GM12864 (cell line): ENCODE measurements at regions not wholly inside any gene's neighbourhood (a gene's known extent, or its start where the extent isn't known, plus 50 kb on each side); places are given as distances from the start of the nearest gene placed in this dataset.

Experiments used
- DNase-seq: peaks from one replicate; pipeline ENCODE4 v3.0.0-alpha.2; 2011; ENCODE audit warnings: low read depth
- H3K4me3 ChIP-seq: 2 replicates; pipeline ENCODE4 v1.5.1; 2011; ENCODE audit warnings: mild to moderate bottlenecking, low read depth, low read length, control low read depth
- TF ChIP-seq, protein P1 (sequence below): IDR thresholded peaks from 2 replicates; pipeline ENCODE4 v1.5.1; 2011; ENCODE audit warnings: low read depth, mild to moderate bottlenecking, moderate library complexity, low read length, control low read depth, inconsistent platforms; ENCODE audit errors: missing control alignments

DNA sequence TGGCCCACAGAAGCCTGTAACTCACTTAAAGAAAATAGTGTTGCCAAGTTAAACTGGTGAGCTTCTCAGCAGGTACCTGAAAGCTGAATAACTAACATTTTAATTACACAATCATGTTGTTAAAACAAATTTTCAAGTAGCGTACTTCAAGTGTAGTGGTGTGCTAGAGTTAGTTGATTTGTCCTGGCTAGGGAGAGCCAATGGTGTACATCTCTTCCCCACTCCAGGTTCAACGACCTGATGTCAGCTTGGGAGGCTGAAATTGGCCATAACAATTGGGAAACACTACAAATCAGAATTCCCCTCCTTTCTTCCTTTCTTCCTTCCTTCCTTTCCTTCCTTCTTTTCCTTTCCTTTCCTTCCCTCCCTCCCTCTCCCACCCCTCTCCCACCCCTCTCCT lies 295.3 kb upstream of the SLC24A2 start:
- no peak overlapping the region for H3K4me3 ChIP-seq
- DNase-seq, result no peak
- TF ChIP-seq, protein P1, sequence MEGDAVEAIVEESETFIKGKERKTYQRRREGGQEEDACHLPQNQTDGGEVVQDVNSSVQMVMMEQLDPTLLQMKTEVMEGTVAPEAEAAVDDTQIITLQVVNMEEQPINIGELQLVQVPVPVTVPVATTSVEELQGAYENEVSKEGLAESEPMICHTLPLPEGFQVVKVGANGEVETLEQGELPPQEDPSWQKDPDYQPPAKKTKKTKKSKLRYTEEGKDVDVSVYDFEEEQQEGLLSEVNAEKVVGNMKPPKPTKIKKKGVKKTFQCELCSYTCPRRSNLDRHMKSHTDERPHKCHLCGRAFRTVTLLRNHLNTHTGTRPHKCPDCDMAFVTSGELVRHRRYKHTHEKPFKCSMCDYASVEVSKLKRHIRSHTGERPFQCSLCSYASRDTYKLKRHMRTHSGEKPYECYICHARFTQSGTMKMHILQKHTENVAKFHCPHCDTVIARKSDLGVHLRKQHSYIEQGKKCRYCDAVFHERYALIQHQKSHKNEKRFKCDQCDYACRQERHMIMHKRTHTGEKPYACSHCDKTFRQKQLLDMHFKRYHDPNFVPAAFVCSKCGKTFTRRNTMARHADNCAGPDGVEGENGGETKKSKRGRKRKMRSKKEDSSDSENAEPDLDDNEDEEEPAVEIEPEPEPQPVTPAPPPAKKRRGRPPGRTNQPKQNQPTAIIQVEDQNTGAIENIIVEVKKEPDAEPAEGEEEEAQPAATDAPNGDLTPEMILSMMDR, result no peak

DNA sequence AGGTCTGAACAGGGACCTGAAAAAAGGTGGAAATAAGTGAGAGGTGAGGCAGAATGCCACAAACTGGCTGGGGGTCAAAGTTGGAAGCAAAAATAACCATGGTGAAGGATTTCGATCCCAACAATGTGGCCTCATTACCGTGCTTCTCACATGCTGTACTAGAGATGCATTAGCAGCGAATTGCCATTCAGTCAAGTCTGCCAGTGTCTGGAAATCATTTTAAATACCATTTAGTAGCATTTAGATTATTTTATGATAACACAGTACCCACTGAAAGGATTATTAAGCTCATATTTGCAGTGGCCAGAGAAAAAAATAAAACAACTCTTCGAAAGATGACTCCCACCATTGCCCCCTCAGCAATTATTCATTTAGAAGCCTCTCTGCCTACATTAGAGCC lies 294.6 kb upstream of the SLC24A2 start:
- H3K4me3 ChIP-seq, result no peak overlapping the region
- TF ChIP-seq, protein P1, result no peak
- no peak for DNase-seq

DNA sequence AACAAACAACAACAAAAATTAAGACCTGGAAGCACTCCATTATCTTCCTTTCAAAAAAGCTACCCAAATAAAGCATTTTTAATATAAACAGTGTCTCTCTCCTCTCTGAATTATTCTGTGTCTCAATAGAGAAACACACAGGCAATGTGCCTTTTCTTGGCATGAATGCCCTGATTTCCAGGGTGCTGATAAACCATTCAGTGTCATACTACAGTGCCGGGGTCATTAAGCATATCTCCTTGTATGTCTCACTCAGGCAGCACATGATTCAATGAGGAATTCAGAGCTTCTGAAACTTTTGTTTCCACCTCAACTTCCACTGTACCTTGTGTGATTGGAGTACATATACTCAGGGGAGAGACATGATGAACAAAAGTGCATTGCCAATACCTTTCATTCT lies 294.0 kb upstream of the SLC24A2 start:
- DNase-seq, result no peak
- no peak overlapping the region for H3K4me3 ChIP-seq
- TF ChIP-seq, protein P1, result no peak

DNA sequence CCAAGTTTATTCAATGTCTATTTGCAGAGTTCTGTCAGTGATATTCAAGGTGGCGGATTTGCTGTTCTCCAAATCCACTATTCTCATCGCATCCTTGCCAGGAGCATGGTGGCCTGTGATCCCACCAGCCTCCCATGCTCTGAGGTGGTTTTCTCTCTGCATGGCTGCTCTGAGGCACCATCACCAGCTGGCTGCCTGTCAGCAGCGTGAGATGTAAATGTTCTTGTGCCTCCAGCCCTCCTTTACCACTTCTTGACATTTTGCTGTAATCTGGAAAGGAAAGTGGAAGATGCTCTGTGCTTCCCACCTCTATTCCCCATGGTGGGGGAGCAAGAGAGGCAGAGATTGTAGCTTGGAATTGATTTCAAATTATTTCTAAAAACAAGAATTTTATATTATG lies 293.6 kb upstream of the SLC24A2 start:
- H3K4me3 ChIP-seq, result no peak overlapping the region
- DNase-seq, result no peak
- TF ChIP-seq, protein P1, result no peak

DNA sequence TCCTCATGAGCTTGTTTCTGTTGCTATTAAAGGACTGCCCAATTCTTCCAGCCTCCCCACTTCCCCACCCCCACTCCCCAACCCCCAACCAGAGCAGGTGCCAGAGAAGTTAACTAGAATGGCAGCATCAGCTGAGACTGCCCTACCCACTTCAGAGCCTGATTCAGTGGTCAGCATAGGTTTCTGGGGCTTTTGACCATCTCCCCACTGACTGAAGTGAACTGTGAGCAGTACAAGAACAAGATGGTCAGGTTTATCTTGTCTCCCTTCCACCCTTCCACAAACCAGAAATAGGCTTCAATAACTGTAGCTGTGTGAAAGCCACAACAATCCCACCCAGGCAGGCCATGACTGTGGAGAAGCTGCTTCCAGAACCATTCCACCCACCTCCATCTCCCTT lies 289.4 kb upstream of the SLC24A2 start:
- TF ChIP-seq, protein P1, result no peak
- no peak for DNase-seq
- H3K4me3 ChIP-seq, result no peak overlapping the region

DNA sequence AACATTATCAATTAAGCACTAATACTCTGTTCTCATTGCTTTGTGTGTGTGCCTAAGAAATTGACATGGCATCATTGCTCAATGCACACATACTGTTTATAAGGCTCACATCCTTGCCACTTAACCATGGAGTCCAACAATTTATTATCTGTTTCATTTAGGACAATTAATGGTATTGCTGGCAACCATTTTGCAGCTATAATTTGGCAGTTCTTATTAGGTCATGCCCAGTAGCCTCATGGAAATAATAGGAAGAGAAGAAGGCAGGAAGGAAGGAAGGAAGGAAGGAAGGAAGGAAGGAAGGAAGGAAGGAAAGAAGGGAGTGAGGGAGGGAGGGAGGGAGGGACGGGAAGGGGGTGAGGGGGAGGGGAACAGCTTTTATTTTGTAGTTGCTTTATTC lies 285.5 kb upstream of the SLC24A2 start:
- no peak overlapping the region for H3K4me3 ChIP-seq
- no peak for DNase-seq
- TF ChIP-seq, protein P1, result no peak

DNA sequence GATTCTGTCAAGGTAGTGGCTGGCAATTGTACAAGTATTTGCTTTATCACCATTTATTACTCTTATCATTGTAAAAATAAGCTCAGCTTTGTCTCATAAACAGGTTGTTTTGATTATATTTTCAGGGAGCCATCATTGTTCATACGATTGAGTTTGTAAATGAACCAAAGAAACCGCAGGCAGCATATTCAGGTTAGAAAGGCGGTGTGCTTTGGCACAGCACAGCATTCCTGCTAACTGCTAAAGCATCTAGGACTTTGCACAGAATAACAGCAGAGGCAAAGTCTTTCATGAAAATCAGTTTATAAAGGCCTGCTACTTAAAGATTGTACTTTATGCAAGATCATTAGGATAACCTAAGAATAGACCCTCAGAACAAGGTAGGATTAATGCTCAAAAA lies 281.5 kb upstream of the SLC24A2 start:
- DNase-seq, result no peak
- H3K4me3 ChIP-seq, result no peak overlapping the region
- TF ChIP-seq, protein P1, result no peak
